Endodermal cell (in vitro differentiated cells): ENCODE measurements at regions not wholly inside any gene's neighbourhood (a gene's known extent, or its start where the extent isn't known, plus 50 kb on each side); places are given as distances from the start of the nearest gene placed in this dataset.

Source experiments
- DNase-seq: peaks from one replicate; pipeline ENCODE4 v3.0.0-alpha.2; 2017
- H3K27ac ChIP-seq: 2 replicates; pipeline ENCODE4 v1.5.1; 2013; ENCODE audit warnings: mild to moderate bottlenecking, low read depth, low read length, moderate library complexity
- H3K27me3 ChIP-seq: 2 replicates; pipeline ENCODE4 v1.6.1; 2013; ENCODE audit warnings: mild to moderate bottlenecking, low read length, moderate library complexity; ENCODE audit not compliant: insufficient read depth, control insufficient read depth, poor library complexity, severe bottlenecking
- H3K36me3 ChIP-seq: 2 replicates; pipeline ENCODE4 v1.7.0; 2013; ENCODE audit warnings: mild to moderate bottlenecking, low read length, moderate library complexity; ENCODE audit not compliant: control insufficient read depth, insufficient read depth
- H3K4me1 ChIP-seq: one replicate; pipeline ENCODE4 v1.7.0; 2013; ENCODE audit warnings: low read length; ENCODE audit not compliant: control insufficient read depth, insufficient read depth
- H3K4me3 ChIP-seq: 2 replicates; pipeline ENCODE4 v1.5.1; 2013; ENCODE audit warnings: mild to moderate bottlenecking, low read length, moderate library complexity
- H3K9ac ChIP-seq: 2 replicates; pipeline ENCODE4 v1.6.1; 2013; ENCODE audit warnings: mild to moderate bottlenecking, low read length, moderate library complexity; ENCODE audit not compliant: poor library complexity, severe bottlenecking; ENCODE audit errors: extremely low read depth
- H3K9me3 ChIP-seq: 2 replicates; pipeline ENCODE4 v1.6.1; 2013; ENCODE audit warnings: mild to moderate bottlenecking, low read length, moderate library complexity; ENCODE audit not compliant: control insufficient read depth
- H3K27ac Mint-ChIP-seq: 2 replicates; pipeline ENCODE4 v1.8.0; 2020; ENCODE audit warnings: mixed read lengths
- H3K27me3 Mint-ChIP-seq: 2 replicates; pipeline ENCODE4 v1.8.0; 2021; ENCODE audit warnings: mild to moderate bottlenecking, mixed read lengths; ENCODE audit not compliant: insufficient read depth
- H3K36me3 Mint-ChIP-seq: 2 replicates; pipeline ENCODE4 v1.8.0; 2020; ENCODE audit warnings: low read depth, mixed read lengths
- H3K4me1 Mint-ChIP-seq: 2 replicates; pipeline ENCODE4 v1.8.0; 2020; ENCODE audit warnings: mixed read lengths
- H3K4me3 Mint-ChIP-seq: 2 replicates; pipeline ENCODE4 v1.8.0; 2020; ENCODE audit warnings: mild to moderate bottlenecking, moderate library complexity, mixed read lengths
- H3K9me3 Mint-ChIP-seq: 2 replicates; pipeline ENCODE4 v1.8.0; 2020; ENCODE audit warnings: mild to moderate bottlenecking, mixed read lengths
- CTCF ChIP-seq: fragments of 200-600 bp; sonication (generic); conservative IDR thresholded peaks from 2 replicates; pipeline ENCODE4 v1.5.0; 2021; ENCODE audit warnings: antibody characterized with exemption, mild to moderate bottlenecking
- WGBS, 2 experiments: methylation state at CpG; one replicate each; pipeline versions ENCODE4 v1.1.5 to v1.1.7; 2013; ENCODE audit warnings: missing lambda C conversion rate in 2 of 2, mixed read lengths in 1 of 2; ENCODE audit not compliant: insufficient coverage in 1 of 2, insufficient read length in 1 of 2; 5-methylcytosine and 5-hydroxymethylcytosine counted together

- Mint-ChIP-seq H3K27ac (no peak overlapping the region), H3K27me3 (no peaks in the 10 kb centered on the region), H3K4me1 (peaks cover 4% of the 10 kb centered on the region), H3K4me3 (no peak overlapping the region), H3K9me3 (peaks cover 22% of the 10 kb centered on the region), H3K36me3 (peaks cover 15% of the 10 kb centered on the region)
- H3K9me3 ChIP-seq: peaks cover 22% of the 10 kb centered on the region
- H3K36me3 ChIP-seq: peaks cover 5% of the 10 kb centered on the region
- TF ChIP-seq CTCF: no peak
- H3K9ac ChIP-seq: no peak overlapping the region
- DNase-seq: no peak
- H3K4me3 ChIP-seq: no peak overlapping the region
- H3K27ac ChIP-seq: no peak overlapping the region
- no peaks in the 10 kb centered on the region for H3K4me1 ChIP-seq
- H3K27me3 ChIP-seq: no peaks in the 10 kb centered on the region
- WGBS, 2 experiments: 85 to 91% methylated on average over 2 to 3 of the region's 3 CpGs
Observed at GRCh38 chr16:72621651-72622050, 426.3 kb downstream of the ZFHX3 start.

GRCh38 chr16:72620853-72621252 is 427.1 kb downstream of the ZFHX3 start:
- no peak overlapping the region for H3K9ac ChIP-seq
- Mint-ChIP-seq H3K27me3 (no peaks in the 10 kb centered on the region), H3K27ac (no peak overlapping the region), H3K9me3 (peaks cover 19% of the 10 kb centered on the region), H3K36me3 (peaks cover 18% of the 10 kb centered on the region), H3K4me3 (no peak overlapping the region), H3K4me1 (peaks cover 4% of the 10 kb centered on the region)
- no peak for DNase-seq
- H3K27me3 ChIP-seq: no peaks in the 10 kb centered on the region
- H3K36me3 ChIP-seq: peaks cover 12% of the 10 kb centered on the region
- no peak overlapping the region for H3K4me3 ChIP-seq
- WGBS, 2 experiments: 85 to 100% methylated on average over 2 of the region's 2 CpGs
- no peaks in the 10 kb centered on the region for H3K4me1 ChIP-seq
- peaks cover 23% of the 10 kb centered on the region for H3K9me3 ChIP-seq
- TF ChIP-seq CTCF: no peak
- H3K27ac ChIP-seq: no peak overlapping the region

GRCh38 chr16:72620348-72620747 is 427.6 kb downstream of the ZFHX3 start:
- H3K27ac Mint-ChIP-seq: no peak overlapping the region
- H3K9ac ChIP-seq: no peak overlapping the region
- H3K4me1 Mint-ChIP-seq: peaks cover 4% of the 10 kb centered on the region
- H3K36me3 ChIP-seq: peaks cover 16% of the 10 kb centered on the region
- WGBS, 2 experiments: 94% methylated on average over 2 to 4 of the region's 4 CpGs
- H3K27me3 Mint-ChIP-seq: no peaks in the 10 kb centered on the region
- H3K27ac ChIP-seq: no peak overlapping the region
- H3K27me3 ChIP-seq: no peaks in the 10 kb centered on the region
- TF ChIP-seq CTCF: no peak
- H3K4me3 ChIP-seq: no peak overlapping the region
- H3K4me3 Mint-ChIP-seq: no peak overlapping the region
- H3K4me1 ChIP-seq: no peaks in the 10 kb centered on the region
- peaks cover 20% of the 10 kb centered on the region for H3K9me3 Mint-ChIP-seq
- no peak for DNase-seq
- peaks cover 19% of the 10 kb centered on the region for H3K36me3 Mint-ChIP-seq
- H3K9me3 ChIP-seq: peaks cover 24% of the 10 kb centered on the region
